OCI-LY1 (cell line): ENCODE measurements at regions not wholly inside any gene's neighbourhood (a gene's known extent, or its start where the extent isn't known, plus 50 kb on each side); places are given as distances from the start of the nearest gene placed in this dataset.

Source experiments
- EZH2 ChIP-seq: fragments of 200-600 bp; sonication (generic), shearing (Covaris generic); IDR thresholded peaks from 2 replicates; pipeline ENCODE4 v1.8.0; 2017; ENCODE audit warnings: borderline replicate concordance, mixed run types, mild to moderate bottlenecking, antibody characterized with exemption, low read length, moderate library complexity, mixed read lengths
- TF ChIP-seq, protein P1 (sequence below): fragments of 200-600 bp; sonication (generic), shearing (Covaris generic); IDR thresholded peaks from 2 replicates; pipeline ENCODE4 v1.5.1; 2017; ENCODE audit warnings: mild to moderate bottlenecking, antibody characterized with exemption, low read length, moderate library complexity, mixed read lengths

DNA sequence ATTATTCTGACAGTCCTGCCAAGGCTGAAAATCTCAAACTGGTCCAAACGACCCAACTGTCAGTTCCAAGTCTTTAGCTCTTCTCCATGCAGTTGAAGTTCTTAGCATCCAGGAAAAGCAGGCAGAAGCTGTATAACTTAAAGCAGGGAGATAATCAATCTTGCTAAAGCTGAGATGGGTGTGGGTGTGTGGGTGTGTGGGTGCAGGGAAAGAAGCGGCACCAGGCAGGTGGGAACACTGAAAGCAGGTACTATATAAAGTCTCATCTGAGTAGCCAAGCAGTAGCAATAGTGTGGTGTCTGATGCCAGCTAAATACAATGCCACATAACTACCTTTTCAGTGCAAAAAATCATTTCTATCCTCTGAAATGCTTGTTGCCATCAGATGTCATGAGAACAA, 69.7 kb upstream of the EGFL6 start:
- TF ChIP-seq, protein P1, sequence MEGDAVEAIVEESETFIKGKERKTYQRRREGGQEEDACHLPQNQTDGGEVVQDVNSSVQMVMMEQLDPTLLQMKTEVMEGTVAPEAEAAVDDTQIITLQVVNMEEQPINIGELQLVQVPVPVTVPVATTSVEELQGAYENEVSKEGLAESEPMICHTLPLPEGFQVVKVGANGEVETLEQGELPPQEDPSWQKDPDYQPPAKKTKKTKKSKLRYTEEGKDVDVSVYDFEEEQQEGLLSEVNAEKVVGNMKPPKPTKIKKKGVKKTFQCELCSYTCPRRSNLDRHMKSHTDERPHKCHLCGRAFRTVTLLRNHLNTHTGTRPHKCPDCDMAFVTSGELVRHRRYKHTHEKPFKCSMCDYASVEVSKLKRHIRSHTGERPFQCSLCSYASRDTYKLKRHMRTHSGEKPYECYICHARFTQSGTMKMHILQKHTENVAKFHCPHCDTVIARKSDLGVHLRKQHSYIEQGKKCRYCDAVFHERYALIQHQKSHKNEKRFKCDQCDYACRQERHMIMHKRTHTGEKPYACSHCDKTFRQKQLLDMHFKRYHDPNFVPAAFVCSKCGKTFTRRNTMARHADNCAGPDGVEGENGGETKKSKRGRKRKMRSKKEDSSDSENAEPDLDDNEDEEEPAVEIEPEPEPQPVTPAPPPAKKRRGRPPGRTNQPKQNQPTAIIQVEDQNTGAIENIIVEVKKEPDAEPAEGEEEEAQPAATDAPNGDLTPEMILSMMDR = no peak
- no peak for TF ChIP-seq EZH2
